ENCODE measurements at regions not wholly inside any gene's neighbourhood (a gene's known extent, or its start where the extent isn't known, plus 50 kb on each side); places are given as distances from the start of the nearest gene placed in this dataset.

GRCh38 chr14:35975814-35976213 lies 149.7 kb downstream of the BRMS1L start:
- Histone ChIP-seq H3K9me3 (no peaks in the 10 kb centered on the region), H3K4me3 (no peak overlapping the region), H3K27me3 (ENCODE audit: low read depth) (no peaks in the 10 kb centered on the region), H3K27ac (no peak overlapping the region), H3K4me1 (no peaks in the 10 kb centered on the region), H3K36me3 (no peaks in the 10 kb centered on the region)
- TF ChIP-seq CTCF (IDR thresholded peaks at IDR 0.05): no peak
- ATAC-seq (no peak), DNase-seq (no peak)
- intact Hi-C loops (cut with DNase I): no loop called here

- Histone ChIP-seq H3K4me1 (no peaks in the 10 kb centered on the region), H3K4me3 (no peak overlapping the region), H3K9me3 (no peaks in the 10 kb centered on the region), H3K27me3 (ENCODE audit: low read depth) (no peaks in the 10 kb centered on the region), H3K36me3 (no peaks in the 10 kb centered on the region), H3K27ac (no peak overlapping the region)
- intact Hi-C loops (cut with DNase I): no loop called here
- no peak for TF ChIP-seq CTCF (IDR thresholded peaks at IDR 0.05)
- ATAC-seq: no peak
- no peak for DNase-seq
Observed at GRCh38 chr14:35973770-35974169, 147.6 kb downstream of the BRMS1L start.

- intact Hi-C loops (cut with DNase I): no loop called here
- H3K27ac ChIP-seq: no peak overlapping the region
- H3K36me3 ChIP-seq: no peaks in the 10 kb centered on the region
- no peaks in the 10 kb centered on the region for H3K4me1 ChIP-seq
- H3K27me3 ChIP-seq (ENCODE audit: low read depth): no peaks in the 10 kb centered on the region
- TF ChIP-seq CTCF (IDR thresholded peaks at IDR 0.05): no peak
- no peak for DNase-seq
- no peak overlapping the region for H3K4me3 ChIP-seq
- no peaks in the 10 kb centered on the region for H3K9me3 ChIP-seq
- no peak for ATAC-seq
Observed at GRCh38 chr14:35971965-35972630, 146.0 kb downstream of the BRMS1L start.

- no peak for ATAC-seq
- TF ChIP-seq CTCF (IDR thresholded peaks at IDR 0.05): no peak
- no peak for DNase-seq
- no peaks in the 10 kb centered on the region for H3K9me3 ChIP-seq
- intact Hi-C loops (cut with DNase I): no loop called here
- H3K4me1 ChIP-seq: no peaks in the 10 kb centered on the region
- H3K4me3 ChIP-seq: no peak overlapping the region
- no peaks in the 10 kb centered on the region for H3K36me3 ChIP-seq
- no peaks in the 10 kb centered on the region for H3K27me3 ChIP-seq (ENCODE audit: low read depth)
- no peak overlapping the region for H3K27ac ChIP-seq
Observed at GRCh38 chr14:35969310-35969709, 143.2 kb downstream of the BRMS1L start.

- no peak for DNase-seq
- Histone ChIP-seq H3K27me3 (ENCODE audit: low read depth) (no peaks in the 10 kb centered on the region), H3K4me1 (no peaks in the 10 kb centered on the region), H3K27ac (no peak overlapping the region), H3K9me3 (no peaks in the 10 kb centered on the region), H3K4me3 (no peak overlapping the region), H3K36me3 (no peaks in the 10 kb centered on the region)
- no peak for TF ChIP-seq CTCF (IDR thresholded peaks at IDR 0.05)
- intact Hi-C loops (cut with DNase I): no loop called here
- no peak for ATAC-seq
Observed at GRCh38 chr14:35965400-35965799, 139.3 kb downstream of the BRMS1L start.
